ENCODE measurements at regions not wholly inside any gene's neighbourhood (a gene's known extent, or its start where the extent isn't known, plus 50 kb on each side); places are given as distances from the start of the nearest gene placed in this dataset.
"Not testable (repeated sequence)": the region's sequence is repeated elsewhere in the genome, so short reads cannot be mapped to it uniquely, and the experiment has no call there.

DNA sequence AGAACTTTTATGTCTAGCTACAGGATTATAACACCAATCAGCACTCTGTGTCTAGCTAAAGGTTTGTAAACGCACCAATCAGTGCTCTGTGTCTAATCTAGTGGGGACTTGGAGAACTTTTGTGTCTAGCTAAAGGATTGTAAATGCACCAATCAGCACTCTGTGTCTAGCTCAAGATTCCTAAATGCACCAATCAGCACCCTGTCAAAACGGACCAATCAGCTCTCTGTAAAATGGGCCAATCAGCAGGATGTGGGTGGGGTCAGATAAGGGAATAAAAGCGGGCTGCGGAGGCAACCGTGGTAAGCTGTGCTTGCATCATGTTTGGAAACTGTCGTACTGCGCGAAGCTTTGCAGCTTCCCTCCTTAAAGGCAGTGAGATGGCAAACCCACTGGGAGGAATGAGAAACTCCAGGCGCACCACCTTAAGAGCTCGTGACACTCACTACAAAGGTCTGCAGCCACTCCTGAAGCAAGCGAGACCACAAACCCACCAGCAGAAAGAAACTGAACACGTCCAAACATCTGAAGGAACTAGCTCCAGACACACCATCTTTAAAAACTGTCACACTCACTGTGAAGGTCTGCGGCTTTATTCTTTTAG lies 112.1 kb upstream of the DUSP22 start:
- not testable (repeated sequence) for DNase-seq (ENCODE audit: low read depth in 2 of 2)

DNA sequence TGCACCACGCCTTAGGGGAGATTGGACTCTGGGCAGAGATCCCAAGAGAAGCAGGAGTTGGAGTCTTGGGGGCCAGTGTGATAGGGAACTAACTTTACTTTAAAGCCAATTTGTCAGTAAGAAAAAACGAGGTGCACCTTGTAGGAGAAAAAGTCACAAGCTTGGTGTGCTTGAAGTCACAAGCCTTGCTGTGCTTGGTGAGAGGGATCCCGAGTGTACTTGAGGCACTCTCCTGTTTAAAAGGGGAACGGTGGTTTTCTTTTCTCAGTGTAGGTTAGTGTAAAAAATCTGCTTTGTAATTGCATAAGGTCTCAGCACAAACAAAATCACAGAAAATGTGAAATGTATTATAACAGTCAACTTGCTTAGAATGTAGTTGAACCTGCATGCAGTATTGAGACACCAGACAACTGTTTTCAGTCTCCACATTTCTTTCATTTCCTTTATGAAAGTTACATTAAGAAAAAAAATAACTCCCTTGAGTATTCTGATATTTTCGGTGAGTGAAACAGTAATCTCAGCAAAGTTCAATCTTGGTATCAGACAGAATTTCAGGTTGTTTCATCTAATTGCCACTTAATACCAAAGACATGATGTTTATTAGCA lies 111.1 kb upstream of the DUSP22 start:
- no peak for DNase-seq (ENCODE audit: low read depth in 2 of 2)

DNA sequence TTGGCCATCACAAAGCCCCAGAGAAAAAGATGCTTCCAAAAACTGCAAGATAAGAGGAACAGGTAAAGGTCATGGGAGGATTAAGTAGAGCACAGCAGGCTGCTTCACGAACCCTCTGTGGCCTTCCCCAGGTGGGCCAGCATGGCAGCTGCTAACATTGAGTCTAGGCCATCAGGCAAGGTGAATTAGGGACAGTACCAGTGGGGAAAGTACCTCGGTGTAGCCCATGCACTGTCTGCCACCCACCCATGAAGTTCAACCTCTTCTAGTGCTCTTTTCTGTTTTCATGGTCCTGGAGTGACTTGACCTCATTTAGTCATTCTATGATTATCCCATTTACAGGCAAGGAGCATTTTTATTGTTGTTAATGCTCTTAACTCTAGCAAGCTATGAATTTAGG lies 108.6 kb upstream of the DUSP22 start:
- no peak for DNase-seq (ENCODE audit: low read depth in 2 of 2)

DNA sequence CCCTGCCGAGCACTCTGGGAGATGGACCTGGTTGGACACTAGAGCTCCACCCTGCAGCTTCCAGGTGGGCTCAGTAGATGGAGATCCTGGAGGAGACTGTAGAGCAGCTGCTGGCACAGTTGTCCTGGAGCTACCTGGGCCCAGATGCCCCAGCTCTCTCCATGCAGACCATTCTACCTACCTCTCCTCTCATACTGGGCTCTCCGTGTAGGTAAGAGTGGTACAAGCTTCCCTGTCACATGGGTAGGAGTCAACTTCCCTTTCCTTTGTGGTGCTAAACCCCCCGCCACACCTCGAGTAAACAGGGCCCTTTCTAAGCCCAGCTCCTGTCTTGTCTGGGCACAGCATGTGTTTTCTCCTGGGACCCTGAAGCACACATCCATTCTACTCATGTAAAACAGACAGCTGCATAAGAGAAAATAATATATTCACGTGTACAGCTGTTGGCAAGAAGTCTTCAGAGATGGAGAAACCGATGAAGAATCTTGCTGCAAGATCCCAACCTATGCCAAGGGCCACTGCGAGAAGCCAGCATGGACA lies 108.1 kb upstream of the DUSP22 start:
- no peak for DNase-seq (ENCODE audit: low read depth in 2 of 2)

DNA sequence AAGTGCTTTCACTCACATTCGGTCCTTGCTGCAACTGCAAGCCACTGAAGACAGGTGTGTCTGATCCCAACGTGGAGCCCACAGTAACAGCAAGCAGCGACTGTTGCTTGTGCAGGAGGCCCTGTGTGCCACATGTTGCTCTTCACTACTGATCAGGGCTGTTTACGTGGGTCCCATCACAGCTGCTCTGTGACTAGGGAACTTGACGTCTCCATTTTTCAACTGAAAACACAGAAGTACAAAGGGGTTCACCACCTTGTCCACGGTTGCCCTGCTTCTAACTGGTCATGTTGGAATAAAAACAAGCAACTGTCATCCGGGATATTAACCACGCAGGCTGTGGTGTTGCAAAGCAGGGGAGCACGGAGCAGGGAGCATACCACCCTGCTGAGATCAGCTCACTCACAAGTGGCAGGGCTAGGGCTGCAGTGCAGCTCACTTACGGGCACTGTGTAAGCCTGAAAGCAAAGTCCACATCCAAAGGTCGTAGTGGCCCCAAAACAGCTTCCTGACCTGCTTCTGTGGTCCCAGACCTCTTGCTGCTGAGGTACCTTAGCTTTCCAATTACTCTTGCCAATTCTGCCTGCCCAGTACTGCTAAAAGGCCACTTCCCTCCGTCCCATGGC lies 105.8 kb upstream of the DUSP22 start:
- DNase-seq (ENCODE audit: low read depth in 2 of 2) = no peak

DNA sequence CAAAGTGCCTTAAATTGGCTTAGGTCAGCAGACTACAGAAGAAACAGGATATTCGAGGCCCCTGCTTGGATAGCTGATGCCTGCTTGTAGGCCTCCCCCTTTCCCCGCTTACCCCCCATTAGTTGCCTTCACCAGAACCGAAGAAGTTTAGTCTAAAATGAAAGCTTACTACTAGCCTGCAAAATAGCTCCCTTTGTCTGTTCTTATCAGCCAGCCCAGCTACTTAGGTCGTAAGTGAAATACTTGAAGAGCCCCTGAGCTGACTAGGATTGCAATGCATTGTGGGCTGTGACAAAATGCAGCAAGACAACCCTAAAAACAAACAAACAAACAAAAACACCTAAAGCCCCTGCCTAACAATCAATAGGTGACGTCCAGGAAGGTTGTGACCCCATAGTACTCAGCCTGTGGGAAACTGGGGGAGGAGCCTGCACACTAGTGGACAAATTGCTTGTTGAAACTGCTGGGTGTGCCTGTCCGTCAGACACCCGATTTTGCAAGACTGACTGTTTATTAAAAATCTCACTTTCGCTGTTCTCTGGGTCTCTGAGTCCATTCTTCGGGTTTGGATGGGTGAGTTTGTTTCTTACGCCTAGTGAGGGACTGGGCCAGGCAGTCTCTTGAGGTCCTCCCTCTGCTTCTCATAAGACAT lies 105.0 kb upstream of the DUSP22 start:
- no peak for DNase-seq (ENCODE audit: low read depth in 2 of 2)

DNA sequence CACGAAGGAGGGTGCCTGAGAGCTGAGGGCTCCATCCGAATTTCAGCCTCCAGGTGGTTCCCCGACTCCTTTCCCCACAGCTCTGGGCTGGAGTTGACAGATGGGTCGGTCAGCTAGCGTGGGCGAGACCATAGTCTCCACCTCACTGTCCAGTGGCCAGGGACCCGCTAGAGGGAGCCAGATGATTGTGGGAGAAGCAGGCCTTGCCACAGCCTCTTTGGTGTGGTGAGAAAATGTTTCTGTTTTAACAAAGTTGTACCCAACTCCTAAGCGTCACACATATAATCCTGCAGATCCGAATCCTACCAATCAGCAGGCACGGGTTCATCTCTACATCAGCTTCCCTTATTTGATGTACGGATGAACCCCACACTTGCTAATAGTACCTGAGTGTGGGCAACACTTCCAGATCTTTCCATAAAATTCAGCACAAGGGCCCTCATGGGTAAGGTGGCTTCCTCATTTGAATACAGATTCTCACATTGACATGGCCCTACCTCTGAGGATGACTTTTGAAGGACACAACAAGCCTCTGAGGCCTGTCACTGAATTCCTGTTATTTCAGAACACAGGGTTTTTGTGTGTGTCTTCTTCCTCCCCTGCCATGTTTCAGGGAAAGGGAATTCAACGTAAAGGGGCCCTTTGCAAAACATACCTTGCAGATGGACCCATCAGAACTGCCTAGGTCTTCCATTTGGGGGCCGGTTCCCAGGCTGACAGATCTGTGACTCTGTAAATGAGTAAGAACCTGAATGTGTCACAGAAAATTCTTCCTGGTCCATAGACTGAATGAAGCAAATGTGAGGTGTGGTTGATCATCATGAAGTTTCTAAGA lies 103.2 kb upstream of the DUSP22 start:
- DNase-seq (ENCODE audit: low read depth in 2 of 2) = peak; percentile 47 to 50

DNA sequence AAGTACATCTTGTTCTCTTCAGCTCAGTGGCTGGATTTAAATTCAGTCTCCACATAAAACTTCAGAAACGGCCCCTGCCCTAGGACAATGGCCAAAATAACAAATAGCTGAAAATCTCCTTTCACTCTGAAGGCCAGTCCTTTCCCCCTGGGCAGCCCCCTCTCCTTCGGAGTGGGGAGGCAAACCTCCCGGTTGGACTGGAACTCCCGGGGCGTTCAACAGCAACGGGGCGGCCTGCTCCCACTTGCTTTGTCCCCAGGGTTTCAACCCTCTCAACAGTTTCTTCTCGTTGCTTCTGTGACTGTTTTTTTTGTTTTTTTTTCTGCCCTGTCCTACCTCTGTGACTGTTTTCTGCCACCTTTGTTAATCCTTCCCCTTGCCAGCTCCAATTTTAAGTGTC lies 102.6 kb upstream of the DUSP22 start:
- no peak for DNase-seq (ENCODE audit: low read depth in 2 of 2)

DNA sequence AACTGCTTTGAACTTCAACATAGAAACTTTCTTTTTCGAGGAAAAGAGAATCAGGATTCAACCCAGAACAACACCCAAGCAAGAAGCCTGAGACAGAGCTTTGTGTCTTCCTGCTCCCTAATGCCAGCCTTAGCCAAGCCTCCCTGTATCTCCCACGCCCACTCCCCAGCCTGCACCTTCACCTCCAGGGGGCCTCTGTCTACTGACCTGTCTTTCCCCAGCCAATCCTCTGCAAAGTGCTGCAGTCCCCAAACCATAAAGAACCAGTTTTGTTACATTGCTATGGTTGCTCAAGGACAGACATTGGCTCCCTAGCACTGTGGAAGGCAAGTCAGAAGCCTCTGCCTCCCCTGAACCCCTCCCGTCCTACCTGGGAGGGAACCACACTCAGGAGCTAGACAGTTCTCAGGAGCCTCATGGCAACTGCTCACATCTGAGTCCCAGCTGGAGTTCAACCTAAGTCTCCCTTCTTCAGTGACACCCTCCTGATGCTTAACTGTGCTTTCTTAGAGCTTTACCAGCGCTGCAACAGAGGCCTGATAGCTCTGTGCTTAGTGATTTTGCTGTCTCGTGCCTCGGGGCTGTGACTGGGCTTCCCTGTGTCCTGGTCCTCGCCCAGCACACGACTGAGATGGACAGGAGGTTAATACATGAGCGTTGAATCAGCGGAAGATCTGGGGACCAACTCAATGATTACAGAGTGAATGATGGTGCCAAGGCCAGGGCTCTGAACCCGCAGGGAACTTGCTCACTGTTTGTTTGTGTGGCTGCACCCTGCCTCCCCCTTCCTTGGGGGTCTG lies 101.5 kb upstream of the DUSP22 start:
- DNase-seq (ENCODE audit: low read depth in 2 of 2) = no peak

DNA sequence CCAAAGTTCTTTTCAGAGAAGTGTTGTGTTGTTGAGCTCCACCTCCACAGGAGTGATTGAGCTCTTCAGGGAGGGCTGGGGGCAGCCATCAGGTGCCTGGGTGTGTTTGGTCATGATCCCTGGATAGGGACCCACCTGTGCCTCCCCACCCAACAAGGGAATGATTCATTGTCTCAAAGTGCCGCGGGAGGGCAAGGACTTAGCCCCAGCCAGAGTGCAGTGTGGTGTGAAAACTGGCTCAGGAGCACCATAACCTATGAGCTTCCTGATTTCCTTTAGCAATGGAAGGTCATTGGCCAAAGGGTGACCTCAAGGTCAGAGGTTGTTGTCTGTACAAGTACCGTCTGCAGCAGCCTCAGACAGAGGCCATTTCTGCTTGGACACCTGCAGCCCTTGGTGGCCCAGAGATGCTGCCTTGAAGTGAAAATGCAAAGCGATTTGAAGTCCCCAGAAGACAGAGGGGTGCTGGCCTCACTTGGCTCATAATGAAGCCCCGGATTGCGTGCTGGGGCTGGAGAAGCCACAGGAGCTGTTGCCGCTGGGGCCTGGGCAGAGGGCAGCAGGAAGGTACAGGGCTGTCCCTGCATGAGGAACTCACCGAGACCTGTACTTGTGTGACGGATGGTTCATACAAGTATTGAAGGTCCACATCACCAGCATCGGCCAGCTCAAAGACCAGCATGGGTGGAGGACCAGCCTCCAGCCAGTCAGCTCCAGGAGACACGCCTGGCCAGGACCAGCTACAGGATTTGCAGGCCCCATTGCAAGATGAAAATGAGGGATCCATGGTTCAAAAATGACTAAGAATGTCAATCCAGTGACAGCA lies 100.6 kb upstream of the DUSP22 start:
- DNase-seq (ENCODE audit: low read depth in 2 of 2) = no peak

DNA sequence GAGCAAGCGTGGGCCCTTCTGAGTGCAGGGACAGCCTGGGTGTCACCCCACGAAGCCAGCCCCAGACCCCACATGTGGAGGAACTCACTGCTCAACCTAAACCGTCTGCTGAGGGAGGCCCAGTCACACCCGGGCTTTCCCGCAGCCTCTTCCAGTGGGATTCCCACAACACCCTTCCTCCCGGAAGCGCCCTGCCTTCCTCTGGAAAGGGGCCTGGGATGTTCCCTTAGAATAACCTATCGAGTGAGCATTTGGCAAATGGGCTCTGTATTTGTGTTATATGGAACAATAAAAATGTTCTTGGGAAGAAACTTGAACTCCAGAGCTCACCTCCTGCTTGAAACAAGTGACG lies 100.0 kb upstream of the DUSP22 start:
- DNase-seq (ENCODE audit: low read depth in 2 of 2) = no peak

DNA sequence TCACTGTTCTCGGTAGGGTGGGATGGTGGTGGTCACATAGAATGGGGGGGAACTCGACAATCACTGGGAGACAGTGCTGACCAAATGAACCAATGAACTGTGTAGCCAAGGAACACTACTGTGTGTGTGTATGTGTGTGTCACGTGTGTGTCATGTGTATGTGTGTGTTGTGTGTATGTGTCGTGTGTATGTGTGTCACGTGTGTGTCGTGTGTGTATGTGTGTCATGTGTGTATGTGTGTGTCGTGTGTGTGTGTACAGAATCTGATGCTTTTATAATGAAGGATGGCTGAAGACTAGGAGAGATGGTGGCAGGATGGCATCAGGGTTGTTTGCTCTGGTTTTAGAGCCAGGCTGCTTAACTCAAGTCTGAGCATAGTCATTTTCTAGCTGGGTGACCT lies 99.1 kb upstream of the DUSP22 start:
- no peak for DNase-seq (ENCODE audit: low read depth in 2 of 2)

DNA sequence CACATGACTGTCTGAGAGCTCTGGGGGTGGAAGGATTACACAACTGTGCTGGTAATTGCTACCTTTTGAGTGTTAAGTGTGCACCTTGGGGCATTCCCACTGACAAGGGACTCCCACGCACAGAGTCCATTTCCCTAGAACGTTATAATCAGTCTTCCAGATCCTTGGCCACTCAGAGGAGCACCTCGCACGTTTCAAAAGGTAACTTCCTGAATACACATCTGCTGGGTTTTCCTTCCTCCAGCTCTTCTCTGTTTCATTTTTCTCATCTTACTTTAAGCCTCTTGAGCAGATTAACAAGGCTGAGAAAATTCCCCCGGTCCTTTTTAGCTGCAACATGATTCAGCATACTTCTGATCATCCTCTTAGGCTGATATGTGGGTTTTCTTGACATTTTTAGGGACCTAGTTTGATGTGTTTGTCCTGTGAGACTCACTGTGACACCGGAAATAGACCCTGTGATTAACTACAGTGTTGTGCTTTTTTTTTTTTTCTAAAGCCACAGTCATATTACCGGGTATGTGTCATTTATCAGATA lies 98.4 kb upstream of the DUSP22 start:
- no peak for DNase-seq (ENCODE audit: low read depth in 2 of 2)

DNA sequence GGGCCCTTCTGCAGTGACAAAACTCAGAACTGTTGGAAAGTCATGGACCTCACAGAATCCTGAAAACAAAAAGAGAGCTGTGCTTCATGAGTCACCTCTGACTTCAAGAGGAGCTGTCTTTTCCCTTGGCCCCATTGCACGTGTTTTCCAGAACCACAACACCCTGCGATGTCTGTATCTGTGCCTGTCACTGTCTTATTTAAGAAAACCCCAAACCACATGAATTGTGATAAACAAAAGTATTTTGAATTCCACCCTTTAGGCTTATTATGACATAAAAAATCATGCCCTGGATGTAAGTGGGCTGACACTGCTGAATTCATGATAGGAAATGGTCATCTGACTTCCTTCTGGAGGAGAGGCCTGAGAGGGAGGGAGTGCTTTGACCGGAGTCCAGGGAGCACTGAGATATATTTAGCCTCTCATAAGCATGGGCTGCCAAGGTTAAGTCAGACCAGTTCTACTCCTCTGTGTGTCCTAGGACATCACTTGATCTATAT lies 96.4 kb upstream of the DUSP22 start:
- DNase-seq (ENCODE audit: low read depth in 2 of 2) = no peak

DNA sequence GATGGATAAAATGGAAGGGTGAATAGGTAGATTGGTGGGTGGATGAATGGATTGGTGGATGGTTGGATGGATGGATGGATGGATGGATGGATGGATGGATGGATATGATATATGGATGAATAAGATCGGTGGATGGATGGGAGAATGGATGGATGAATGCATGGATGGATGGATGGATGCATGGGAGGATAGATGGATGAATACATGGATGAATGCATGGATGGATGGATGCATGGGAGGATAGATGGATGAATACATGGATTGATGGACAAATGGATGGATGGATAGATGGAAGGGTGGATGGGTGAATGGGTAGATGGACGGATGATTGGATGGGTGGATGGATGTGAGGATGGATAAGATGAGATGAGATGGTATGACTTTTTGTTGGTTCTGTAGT lies 95.7 kb upstream of the DUSP22 start:
- DNase-seq (ENCODE audit: low read depth in 2 of 2) = no peak

DNA sequence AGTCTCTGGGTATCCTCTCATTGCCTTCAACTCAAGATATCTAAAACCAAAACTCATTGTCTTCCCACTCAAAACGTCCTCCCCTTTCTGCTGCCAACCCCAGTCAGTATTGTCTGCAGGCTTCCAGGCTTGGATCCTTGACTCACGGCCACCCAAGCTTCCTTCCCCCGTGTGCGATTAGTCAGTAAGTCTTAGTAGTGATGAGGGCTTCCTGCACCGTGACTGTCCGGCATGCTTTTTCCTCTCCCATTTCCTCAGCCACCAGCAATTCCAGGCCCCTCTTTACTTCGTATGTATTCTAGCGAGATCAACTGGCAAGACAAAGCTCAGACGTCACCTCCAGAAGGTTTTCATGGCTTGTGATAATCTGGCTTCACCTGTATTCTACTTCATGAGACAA lies 88.6 kb upstream of the DUSP22 start:
- DNase-seq (ENCODE audit: low read depth in 2 of 2) = no peak

DNA sequence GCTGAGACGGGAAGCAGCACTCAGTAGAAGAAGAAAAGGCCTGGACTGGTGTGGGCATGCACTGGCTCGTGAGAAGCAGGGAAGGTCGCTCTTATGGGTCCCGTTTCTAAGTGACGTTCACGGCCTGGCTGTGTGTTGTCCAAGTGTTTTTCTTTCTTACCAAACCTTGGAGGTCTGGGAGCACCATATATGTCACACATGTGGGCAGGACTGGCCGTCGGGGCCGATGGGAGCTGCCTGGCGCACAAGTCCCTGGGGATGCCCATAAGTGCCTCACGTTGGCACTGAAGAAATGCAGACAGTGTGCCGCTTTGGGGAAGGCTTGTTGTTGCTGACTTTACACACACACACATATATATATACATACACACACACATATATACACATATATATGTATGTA lies 86.0 kb upstream of the DUSP22 start:
- DNase-seq (ENCODE audit: low read depth in 2 of 2) = no peak

DNA sequence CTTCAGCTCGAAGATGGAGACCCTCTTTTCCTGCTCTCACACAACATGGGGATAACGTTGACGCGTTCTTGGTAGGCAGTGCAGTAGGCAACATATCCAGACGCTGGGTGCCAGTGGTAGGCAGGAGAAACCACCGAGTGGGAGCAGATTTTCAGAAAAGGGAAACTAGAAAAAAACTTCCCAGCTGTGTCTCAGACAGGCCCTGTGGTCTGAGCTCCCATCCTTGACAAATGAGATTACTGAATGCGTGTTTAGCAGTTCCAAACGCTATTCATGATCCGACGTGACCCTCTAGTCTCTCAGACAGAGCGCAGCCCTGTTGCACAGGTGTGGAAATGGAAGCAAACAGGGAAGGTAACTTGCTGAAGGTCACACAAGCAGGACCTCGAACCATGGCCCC lies 83.9 kb upstream of the DUSP22 start:
- DNase-seq (ENCODE audit: low read depth in 2 of 2) = no peak

DNA sequence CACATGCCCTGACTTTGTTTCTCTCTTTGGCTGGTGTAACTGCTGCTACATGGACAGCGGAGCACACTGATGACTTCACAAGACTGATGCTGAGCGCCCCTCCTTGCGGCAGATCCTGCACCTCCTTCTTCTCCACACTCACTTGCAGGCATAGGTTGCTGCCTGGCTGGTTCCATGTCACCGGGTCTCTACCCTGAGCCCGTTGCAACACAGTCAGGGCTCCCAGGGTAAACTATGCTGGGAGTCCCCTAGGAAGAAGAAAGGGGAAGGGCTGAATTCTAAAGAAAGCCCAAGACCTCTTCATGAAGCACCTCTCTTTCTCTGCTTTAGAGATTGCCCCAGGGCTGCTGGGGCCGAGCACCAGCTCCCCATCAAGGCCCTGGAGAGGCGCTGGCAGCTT lies 83.3 kb upstream of the DUSP22 start:
- DNase-seq (ENCODE audit: low read depth in 2 of 2) = no peak
